Liver (tissue), 3 donors: ENCODE measurements at regions not wholly inside any gene's neighbourhood (a gene's known extent, or its start where the extent isn't known, plus 50 kb on each side); places are given as distances from the start of the nearest gene placed in this dataset.

Experiments
- ATF3 ChIP-seq: IDR thresholded peaks from 2 replicates; pipeline ENCODE4 v1.6.1; 2016; ENCODE audit warnings: antibody characterized with exemption
- CTCF ChIP-seq: fragments of 150-350 bp; IDR thresholded peaks from 2 replicates; pipeline ENCODE4 v1.5.1; 2017; ENCODE audit warnings: improper control_type of control experiment, low read depth, low read length; ENCODE audit not compliant: missing input control
- EGR1 ChIP-seq, 2 donors: IDR thresholded peaks; 2 replicates each; pipeline ENCODE4 v1.6.1; 2016 to 2018; ENCODE audit warnings: antibody characterized with exemption in 2 of 2, low read depth in 2 of 2
- FOXA1 ChIP-seq: IDR thresholded peaks from 2 replicates; pipeline ENCODE4 v1.6.1; 2016; ENCODE audit warnings: antibody characterized with exemption
- GABPA ChIP-seq, 2 donors: IDR thresholded peaks in 1 of 2; conservative IDR thresholded peaks in 1 of 2; 2 replicates each; pipeline ENCODE4 v1.6.1; 2016; ENCODE audit warnings: antibody characterized with exemption in 2 of 2, mild to moderate bottlenecking in 1 of 2, moderate library complexity in 1 of 2
- HNF4A ChIP-seq, 2 donors: conservative IDR thresholded peaks; 2 replicates each; pipeline ENCODE4 v1.6.1; 2016; ENCODE audit warnings: antibody characterized with exemption in 2 of 2, mild to moderate bottlenecking in 2 of 2
- JUND ChIP-seq, 2 donors: IDR thresholded peaks; 2 replicates each; pipeline ENCODE4 v1.6.1; 2016; ENCODE audit warnings: antibody characterized with exemption in 2 of 2
- MAX ChIP-seq: IDR thresholded peaks from 2 replicates; pipeline ENCODE4 v1.6.1; 2016; ENCODE audit warnings: antibody characterized with exemption
- RAD21 ChIP-seq, 2 donors: IDR thresholded peaks; 2 replicates each; pipeline ENCODE4 v1.6.1; 2016; ENCODE audit warnings: antibody characterized with exemption in 2 of 2, mild to moderate bottlenecking in 2 of 2
- REST ChIP-seq: IDR thresholded peaks from 2 replicates; pipeline ENCODE4 v1.6.1; 2016; ENCODE audit warnings: antibody characterized with exemption, mild to moderate bottlenecking
- RXRA ChIP-seq, 2 donors: IDR thresholded peaks; 2 replicates each; pipeline ENCODE4 v1.6.1; 2017 to 2018; ENCODE audit warnings: antibody characterized with exemption in 2 of 2, mild to moderate bottlenecking in 1 of 2
- SP1 ChIP-seq: IDR thresholded peaks from 2 replicates; pipeline ENCODE4 v1.6.1; 2018; ENCODE audit warnings: antibody characterized with exemption, mild to moderate bottlenecking
- TAF1 ChIP-seq: conservative IDR thresholded peaks from 2 replicates; pipeline ENCODE4 v1.6.1; 2016; ENCODE audit warnings: antibody characterized with exemption, mild to moderate bottlenecking
- YY1 ChIP-seq: IDR thresholded peaks from 2 replicates; pipeline ENCODE4 v1.6.1; 2016; ENCODE audit warnings: antibody characterized with exemption, mild to moderate bottlenecking
- donor health status: healthy.
- donor health status: healthy.

GRCh38 chr9:74404620-74405019 lies 92.5 kb upstream of the RORB start:
- TF ChIP-seq RAD21 (IDR thresholded peaks at IDR 0.05) (no peak), CTCF (no peak), JUND (IDR thresholded peaks at IDR 0.05) (no peak), HNF4A (conservative IDR thresholded peaks at IDR 0.05) (no peak), YY1 (no peak), MAX (no peak), RXRA (IDR thresholded peaks at IDR 0.05) (no peak), SP1 (no peak), TAF1 (no peak), EGR1 (IDR thresholded peaks at IDR 0.05; ENCODE audit: low read depth in 2 of 2) (no peak), FOXA1 (no peak), REST (no peak), ATF3 (no peak), GABPA (IDR thresholded peaks at IDR 0.05 in 1 of 2, conservative IDR thresholded peaks at IDR 0.05 in 1 of 2) (no peak)
